HG03571 (cell line): ENCODE measurements at regions not wholly inside any gene's neighbourhood (a gene's known extent, or its start where the extent isn't known, plus 50 kb on each side); places are given as distances from the start of the nearest gene placed in this dataset.

Experiments used
- ATAC-seq: cut with Tn5 transposase; IDR thresholded peaks from one replicate; pipeline ENCODE4 v1.9.1; 2021; ENCODE audit not compliant: unreplicated experiment

DNA sequence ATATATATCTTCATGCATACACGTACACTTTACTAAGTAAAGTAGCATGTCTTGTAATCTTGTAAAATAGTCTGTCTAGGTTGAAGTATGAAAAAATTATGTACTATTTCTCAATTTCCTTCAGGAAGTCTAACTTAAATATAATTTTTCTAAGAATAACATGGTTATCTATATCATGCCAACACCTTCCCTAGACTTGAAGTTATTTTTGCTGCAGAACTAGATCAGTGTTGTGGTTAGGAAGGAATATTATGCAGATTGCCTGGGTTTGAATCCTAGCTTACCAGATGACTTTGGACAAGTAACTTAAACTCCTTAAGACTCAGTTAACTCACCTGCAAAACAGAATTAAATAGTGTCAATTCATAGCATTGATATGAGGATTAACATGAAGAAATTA lies 142.2 kb upstream of the SEMA3A start:
- ATAC-seq, result no peak

DNA sequence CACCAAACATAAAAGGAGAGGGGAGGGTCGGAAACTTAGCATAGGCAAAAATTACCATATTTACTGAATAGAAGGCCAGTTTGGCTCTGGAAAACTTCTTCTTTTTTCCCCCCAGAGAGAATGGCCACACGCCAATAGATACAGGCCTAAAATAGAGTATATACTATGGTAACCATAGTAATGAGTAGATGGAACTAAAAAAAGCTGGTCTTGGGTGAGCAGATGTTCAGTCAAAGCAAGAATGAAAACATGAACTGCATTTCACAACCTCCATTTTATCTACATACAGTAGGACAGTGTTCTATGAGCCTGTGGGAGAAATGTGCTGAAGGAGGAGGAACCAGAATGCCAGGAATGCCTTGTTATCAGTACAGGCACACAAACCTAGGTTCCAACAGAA lies 141.7 kb upstream of the SEMA3A start:
- ATAC-seq, result no peak

DNA sequence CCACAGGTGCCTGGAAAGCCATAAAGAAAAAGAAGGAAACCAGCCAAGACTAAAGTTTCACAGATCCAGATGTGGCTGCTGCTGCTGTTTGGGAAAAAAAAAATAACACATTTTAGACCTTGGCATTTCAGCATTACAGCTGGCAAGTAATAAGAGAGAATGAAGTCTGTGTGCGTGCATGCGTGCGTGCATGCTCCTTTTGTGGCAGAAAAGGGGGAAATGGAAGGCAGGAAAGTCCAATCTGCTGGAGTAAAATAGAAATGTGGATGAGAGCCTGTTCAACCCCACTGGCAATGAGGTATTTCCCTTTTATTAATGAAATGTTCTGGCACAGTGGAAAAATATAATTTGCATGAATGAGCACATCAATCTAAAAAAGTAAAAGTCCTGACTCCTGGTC lies 137.0 kb upstream of the SEMA3A start:
- ATAC-seq, result no peak

DNA sequence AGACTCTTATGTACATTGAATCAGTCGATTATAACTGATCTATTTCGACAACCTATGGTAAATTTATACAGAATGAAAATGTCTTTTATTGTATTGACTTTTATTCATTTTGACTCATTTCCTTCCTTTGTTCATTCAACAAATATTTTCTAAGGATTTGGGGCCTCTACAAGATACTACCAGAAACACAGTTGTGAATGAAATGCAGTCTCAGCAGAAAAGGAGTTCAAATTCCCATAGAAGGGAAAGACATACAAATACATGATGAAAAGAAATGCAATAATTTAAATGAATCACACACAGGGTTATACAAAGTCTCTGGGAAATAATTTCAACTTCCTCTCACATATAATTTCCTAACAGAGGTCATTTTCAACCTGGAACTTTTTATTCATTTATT lies 134.0 kb upstream of the SEMA3A start:
- ATAC-seq, result no peak

DNA sequence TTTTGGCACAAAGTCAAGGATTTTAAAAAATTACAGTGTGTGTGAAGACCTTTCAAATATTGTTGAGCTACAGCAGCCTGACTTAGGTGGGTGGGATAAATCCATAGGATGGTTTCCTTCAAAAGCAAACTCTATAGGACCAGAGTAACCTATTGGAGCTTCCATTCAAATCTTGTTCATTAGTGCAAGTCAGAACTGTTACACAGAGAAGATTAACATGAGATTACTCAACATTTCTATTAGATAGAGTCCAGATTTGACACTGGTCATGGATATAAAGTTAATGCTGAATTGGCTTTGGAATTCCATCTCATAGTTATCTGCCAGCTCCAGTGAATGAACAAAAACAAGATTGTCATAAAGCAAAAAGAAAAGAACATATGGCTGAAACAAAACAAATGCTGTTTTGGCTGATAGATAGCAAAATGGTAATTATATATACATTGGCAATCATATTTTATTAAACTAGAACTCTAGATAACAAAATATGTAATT lies 129.6 kb upstream of the SEMA3A start:
- no peak for ATAC-seq

DNA sequence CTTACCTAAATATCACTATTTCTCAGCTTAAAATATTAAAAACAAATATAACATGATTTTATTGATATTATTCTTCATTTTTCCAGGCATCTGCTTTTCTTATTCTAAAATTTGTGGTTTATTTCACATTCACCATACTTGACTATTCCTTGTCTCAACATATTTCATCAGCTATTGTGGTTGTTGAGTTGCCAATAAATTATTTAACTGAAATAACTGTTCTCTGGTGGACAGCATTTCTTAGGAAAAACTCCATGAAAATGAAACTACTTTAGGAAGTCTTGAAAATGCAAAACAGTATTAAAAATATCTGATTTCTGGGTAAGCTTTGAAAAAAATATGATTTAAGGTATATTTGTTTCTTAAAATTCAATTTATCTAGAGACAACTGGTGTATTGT lies 122.9 kb upstream of the SEMA3A start:
- ATAC-seq, result no peak

DNA sequence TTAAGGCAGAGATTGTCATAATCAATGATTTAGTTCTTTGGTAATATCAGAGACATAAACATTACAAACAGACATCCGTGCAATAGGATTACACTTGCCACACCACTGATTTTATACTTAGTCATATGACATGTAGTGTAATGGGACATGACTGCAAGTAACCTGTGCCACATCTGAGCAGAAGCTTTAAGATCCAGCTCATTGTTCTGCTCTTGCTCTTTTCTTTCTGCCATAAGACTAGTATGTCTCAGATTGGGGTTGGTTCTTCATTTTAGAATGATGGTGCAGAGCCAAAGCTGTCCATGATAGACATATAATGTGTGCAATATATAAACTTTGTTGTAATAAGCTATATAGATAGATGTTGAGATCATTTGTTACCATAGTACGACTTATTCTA lies 119.7 kb upstream of the SEMA3A start:
- no peak for ATAC-seq

DNA sequence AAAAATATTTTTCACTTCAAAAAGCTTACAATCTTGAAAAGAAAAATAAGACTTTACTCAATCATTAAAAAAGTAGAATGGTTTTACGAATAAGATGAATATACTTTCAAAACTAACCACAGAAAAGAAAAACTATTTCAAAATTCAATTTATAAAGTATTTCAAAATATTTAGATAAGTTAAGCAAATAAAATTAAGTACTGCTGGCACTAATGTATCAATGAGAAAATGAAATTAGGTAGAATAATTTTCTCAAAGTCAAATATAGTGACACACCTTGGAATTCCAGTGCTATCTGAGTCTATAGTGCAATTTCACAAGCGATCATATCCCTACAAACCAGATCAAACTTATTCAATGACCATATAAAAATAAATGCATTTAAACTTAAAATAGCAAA lies 109.8 kb upstream of the SEMA3A start:
- ATAC-seq, result no peak

DNA sequence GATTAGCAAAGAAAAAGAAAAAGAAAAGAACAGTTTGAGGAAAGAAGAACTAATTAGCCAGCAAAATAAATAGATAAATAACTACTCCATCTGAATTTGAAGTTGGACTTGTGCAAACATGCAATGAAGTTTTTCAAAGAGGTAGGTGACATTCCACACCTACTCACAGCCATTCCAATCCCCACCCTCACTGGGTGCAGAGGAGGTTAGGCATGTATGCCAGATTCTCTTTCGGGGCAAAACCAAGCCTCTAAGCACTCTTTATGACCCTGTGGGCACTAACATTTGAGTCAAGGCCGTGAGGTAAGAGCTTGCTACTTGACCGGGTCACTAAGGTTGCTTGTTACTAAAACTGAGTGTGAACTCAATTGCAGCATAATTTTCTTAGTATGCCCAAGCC lies 108.4 kb upstream of the SEMA3A start:
- no peak for ATAC-seq

DNA sequence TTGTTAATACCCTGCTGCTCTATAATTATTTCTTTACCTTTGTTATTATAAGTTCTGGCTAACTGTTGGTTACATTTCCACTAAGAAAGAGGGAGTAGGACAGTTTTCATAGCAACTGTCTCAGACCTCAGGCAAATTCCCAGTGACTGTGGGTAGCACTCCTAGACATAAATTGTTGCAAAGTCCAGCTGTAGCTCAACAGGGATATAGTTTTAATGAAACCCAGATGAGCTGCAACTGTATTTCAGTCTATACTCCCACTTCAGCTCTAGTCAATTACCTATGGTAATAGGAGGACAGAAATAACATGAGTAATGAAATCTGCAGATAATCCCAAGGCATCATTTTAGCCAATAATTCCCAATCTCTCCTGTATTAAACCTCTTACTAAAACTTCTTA lies 103.0 kb upstream of the SEMA3A start:
- ATAC-seq, result no peak

DNA sequence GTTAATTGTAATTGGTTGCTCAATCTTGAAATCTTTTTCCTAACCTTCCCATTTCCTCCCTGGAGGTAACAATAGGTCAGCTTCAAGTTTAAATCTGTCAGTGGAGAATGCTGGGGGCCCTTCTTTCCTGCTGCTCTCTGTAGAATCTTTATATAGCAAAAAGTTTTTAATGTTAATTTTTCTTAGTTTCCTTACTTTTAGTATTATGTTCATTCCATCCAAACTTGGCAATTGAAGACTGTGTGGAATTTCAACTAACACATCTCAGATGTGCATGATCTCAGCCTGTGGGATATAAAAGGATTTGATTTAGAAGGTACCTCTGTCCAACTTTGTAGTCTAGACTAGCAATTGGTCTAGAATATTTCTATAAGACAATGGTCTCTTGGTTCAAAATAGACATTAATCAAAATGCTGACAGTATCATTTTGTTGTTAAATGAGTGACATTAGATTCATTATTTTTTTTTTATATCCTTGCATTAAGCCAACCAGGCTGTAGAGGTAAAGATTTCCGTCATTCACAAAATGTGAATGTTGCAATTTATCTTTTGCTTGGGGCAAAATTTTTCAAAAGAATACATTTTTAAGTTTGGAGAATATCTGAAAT lies 100.4 kb upstream of the SEMA3A start:
- no peak for ATAC-seq

DNA sequence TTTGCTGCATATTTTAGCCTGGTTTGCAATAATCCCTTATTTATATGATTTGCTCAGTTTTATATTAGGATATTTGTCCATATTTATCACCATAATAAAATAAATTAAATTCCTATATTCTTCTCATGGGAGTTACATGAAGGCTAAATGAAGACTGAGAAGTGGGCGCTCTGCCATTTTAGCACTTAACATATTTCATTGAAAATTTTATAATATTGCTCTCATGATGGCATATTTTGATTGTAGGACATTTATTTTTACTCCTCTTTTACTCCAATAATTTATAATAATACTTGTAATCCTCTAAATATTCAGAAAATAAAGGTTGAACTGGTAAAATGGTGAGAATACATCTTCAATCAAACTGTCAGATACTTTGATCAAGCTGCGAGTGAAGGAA lies 99.8 kb upstream of the SEMA3A start:
- ATAC-seq, result no peak

DNA sequence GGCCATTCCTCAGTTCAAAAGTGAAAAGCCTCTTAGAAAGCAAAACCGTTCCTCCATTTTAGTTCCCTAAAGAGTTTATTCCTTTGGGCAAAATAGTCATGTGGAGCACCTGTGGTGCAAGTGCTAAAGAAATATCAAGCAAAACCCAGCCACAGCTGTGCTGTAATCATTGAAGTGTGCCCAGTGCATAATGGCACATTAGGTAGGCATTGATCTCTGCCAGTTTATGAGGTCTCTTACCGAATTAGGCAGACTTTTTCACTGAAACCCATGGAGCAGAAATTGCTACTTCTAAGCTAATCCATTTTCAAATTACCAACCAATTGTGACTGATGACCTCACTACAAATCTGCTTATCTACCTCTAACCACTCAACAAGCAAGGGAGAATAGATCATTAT lies 97.2 kb upstream of the SEMA3A start:
- ATAC-seq, result no peak

DNA sequence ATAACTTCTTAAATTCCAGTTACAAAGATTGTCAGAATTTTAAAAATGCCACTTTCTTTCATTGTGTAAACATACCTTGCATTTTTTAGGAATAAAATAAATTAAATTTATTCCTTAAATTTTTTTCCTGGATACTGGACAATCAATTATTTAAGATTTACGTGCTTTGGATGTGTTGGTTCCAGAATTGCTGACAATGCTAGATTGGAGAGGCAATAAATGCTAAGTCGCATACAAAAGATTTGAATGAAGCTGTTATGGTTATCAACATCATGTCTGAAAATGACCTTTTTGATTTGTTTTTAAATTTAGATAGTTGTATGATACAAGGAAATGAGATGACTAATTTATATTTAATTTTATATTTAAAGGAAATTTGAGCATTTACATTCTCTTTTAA lies 89.2 kb upstream of the SEMA3A start:
- no peak for ATAC-seq

DNA sequence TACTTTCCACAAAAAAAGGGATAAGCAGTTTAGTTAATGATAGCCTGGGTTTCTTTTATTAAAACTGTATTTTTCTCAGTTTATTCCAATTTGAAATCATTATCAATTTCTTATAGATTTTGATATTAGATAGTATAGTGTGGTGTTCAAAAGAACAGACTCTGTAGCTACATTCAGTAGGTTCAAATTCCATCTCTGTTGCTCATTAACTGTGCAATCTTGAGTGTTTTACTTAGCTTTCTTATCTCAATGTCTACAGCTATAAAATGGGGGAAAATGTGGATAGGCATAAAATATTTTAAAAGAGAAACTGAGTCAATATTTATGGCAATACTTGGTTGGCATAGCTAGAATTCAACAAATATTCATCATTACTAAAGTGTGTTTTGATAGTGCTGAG lies 86.9 kb upstream of the SEMA3A start:
- ATAC-seq, result no peak

DNA sequence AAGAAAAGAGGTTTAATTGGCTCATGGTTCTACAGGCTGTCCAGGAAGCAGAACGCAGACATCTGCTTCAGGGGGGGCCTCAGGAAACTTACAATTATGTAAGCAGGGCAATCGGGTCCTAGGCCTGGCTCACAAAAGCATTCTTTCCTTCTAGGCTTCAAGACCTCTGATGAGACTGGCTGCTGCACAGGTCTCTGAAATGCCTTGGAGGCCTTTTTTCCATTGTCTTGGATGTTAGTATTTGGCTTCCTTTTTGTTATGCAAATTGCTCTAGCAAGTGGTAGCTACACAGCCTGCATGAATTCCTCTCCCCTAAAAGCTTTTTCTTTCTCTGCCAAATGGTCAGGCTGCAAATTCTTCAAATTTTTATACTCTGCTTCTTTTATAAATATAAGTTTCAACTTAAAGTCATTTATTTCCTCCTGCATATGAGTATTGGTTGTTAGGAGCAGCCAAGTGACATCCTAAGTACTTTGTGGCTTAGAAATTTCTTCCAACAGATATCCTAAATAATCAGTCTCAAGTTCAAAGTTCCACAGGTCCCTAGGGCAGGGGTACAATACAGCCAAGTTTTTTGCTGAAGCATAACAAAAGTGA lies 83.1 kb upstream of the SEMA3A start:
- ATAC-seq, result no peak

DNA sequence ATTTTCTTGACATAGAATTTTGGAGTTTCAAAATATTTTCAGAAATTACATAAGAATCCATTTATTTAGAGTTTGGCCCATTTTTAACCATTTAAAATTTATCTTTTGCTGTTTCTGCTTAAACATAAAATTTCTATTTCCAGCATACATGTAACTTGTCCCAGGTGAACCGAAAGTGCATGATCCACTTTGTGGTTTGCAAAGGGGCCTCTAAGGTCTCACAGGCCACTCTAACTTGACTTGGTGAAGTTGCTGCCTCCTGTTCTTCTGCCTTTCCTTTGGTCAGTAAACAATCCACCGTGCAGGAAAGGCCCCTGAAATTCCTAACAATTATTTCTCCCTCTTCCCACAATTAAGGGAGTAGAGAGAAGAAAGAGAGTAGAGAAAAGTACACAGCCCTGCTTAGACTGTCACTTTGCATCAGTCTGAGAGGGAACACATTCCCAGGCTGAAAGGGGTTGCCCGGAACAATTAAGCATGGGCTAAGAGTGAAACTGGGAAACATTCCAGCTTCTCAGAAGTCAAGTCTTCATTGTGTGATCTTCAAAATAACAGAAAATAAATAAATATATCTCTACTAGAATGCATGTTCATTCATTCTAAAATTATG lies 79.5 kb upstream of the SEMA3A start:
- no peak for ATAC-seq

DNA sequence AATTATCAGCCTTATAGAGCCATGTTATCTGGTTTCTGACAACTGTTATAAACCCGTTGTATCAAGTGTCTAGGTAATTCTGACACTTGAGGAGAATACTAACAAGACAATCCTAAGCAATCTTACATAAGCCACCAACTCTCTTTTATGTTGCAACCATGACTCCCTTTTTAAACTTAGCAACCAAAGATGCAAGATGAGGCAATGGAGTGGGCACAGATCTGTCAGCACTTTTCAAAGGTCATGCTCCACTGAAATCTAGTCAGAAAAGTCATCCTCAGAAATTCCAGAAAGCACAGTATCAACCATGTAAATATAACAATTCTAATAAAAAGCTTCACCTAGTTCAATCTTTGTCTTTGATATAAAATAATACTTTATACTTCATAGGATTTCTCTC lies 77.0 kb upstream of the SEMA3A start:
- no peak for ATAC-seq

DNA sequence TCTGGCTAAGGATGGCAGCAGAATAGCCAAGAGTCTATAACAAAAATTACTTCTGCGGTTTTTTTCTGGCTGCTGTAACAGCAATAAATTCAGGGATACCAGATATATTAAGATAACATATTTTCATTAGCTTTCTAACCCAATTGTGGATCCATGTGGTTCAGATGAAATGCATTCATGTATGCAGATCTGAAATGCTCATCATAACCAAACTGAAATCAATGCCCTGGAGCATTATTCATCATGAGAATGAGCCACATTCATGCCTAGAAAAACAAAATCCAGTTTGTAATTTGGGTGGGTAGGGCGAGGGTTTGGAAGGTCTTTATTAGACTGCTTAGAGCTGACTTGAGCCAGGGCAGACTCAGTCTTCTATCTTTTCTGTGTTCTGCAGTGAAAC lies 69.8 kb upstream of the SEMA3A start:
- no peak for ATAC-seq

DNA sequence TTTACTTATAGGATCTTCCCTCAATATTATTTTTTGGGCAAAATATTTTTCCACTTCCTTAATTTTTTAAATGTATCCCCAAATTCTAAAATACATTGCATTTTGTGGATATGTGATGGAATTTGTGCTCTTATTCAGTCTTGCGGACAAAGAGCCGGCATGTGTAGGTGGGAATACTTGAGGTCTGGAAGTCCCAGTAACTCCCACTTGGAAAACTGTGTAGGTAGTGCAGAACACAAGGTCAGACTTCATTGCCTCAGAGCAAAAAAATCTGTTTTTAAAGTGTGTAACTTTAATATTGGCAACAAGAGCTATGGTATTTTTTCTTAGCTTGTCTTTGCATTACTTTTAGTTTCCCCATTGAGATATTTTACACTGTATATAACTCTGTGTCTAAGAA lies 68.5 kb upstream of the SEMA3A start:
- ATAC-seq, result no peak

DNA sequence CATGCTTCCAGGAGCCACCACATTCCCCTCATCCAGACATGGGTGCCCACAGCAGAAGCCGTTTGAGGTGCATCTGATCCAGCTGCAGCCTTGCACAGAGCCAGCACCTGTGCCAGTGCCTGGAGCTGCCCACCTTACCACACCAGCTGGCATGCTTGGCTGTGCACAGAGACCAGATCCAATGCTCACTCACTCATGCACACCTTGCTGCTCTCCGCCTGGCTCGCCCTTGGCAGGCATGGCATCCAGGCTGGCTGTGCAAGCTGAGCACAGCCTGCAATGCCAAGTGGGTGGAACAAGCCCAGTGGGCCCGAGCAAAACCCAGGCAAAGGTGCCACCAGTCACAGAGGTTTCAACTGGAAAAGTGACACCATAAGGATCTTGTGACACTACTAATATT lies 66.9 kb upstream of the SEMA3A start:
- ATAC-seq, result no peak

DNA sequence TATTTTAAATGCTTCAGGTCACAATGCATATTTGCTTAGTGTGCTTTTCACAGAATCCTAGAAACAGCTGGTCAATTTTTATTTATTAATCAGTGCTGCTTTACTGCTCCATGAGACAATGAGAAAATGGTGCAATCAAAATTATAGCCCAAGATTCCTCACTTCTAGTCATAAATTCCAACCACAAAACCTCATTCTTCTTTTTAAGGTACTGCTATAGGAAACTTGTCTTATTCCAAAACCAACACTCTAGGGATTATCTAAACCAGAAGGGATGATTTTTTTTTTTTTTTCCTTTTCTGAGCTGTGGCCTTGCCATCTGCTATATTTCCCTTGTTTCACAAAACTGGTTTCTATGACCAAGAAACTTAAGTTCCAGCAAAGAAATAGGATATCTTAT lies 64.0 kb upstream of the SEMA3A start:
- ATAC-seq, result no peak

DNA sequence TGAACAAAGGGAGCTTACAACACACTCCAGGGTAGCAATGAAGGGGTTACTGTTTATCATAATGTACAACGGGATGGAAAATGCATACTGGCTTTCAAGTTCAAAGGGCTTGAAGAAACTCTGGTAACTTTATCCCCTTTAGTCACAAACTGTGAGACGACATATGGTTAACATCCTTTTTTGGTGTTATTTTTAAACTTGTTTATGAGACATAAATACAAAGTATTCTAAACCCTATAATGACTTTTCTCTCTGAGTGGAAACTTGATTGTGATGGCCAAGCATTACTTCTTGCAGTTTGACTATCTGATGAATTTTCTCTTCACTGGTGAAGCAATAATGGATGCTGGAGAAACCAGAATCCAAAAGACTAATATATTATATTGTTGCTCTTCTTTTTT lies 62.0 kb upstream of the SEMA3A start:
- no peak for ATAC-seq
